Nephron progenitor cell (in vitro differentiated cells): ENCODE measurements at regions not wholly inside any gene's neighbourhood (a gene's known extent, or its start where the extent isn't known, plus 50 kb on each side); places are given as distances from the start of the nearest gene placed in this dataset.
"Not testable (repeated sequence)": the region's sequence is repeated elsewhere in the genome, so short reads cannot be mapped to it uniquely, and the experiment has no call there.

ENCODE experiments used
- DNase-seq: peaks from one replicate; pipeline ENCODE4 v3.0.0; 2021
- H3K27ac Mint-ChIP-seq: 2 replicates; pipeline ENCODE4 v1.8.0; 2021; ENCODE audit warnings: mild to moderate bottlenecking, moderate library complexity, mixed read lengths
- H3K27me3 Mint-ChIP-seq: 2 replicates; pipeline ENCODE4 v1.8.0; 2021; ENCODE audit warnings: mild to moderate bottlenecking, low read depth, mixed read lengths; ENCODE audit not compliant: poor library complexity
- H3K36me3 Mint-ChIP-seq: 2 replicates; pipeline ENCODE4 v1.8.0; 2021; ENCODE audit warnings: low read depth, mixed read lengths
- H3K4me1 Mint-ChIP-seq: 2 replicates; pipeline ENCODE4 v1.8.0; 2021; ENCODE audit warnings: mixed read lengths
- H3K4me3 Mint-ChIP-seq: 2 replicates; pipeline ENCODE4 v1.8.0; 2021; ENCODE audit warnings: mild to moderate bottlenecking, moderate library complexity, mixed read lengths
- H3K9me3 Mint-ChIP-seq: 2 replicates; pipeline ENCODE4 v1.8.0; 2021; ENCODE audit warnings: mild to moderate bottlenecking, moderate library complexity, mixed read lengths
- TF ChIP-seq, protein P1 (sequence below): fragments of 200-600 bp; sonication (generic); IDR thresholded peaks from 2 replicates; pipeline ENCODE4 v1.5.0; 2021; ENCODE audit warnings: antibody characterized with exemption

DNA sequence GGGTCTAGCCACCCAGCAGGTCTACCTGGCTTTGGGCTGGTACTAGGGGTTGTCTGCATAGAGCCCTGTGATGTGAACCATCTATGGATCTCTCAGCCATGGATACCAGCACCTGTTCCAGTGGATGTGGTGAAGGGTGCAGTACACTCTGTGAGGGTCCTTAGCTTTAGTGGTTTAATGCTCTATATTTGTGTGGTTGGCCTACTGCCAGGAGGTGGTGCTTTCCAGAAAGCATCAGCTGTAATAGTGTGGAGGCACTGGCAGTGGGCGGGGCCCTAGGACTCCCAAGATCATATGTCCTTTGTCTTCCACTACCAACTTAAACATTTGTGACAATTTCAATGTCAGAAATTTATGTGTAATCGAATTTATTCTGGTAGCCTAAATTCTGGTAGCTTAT, 1065.1 kb downstream of the RPIA start:
- not testable (repeated sequence) for H3K27ac Mint-ChIP-seq, H3K36me3 Mint-ChIP-seq, H3K4me1 Mint-ChIP-seq, DNase-seq, H3K4me3 Mint-ChIP-seq, H3K27me3 Mint-ChIP-seq
- peaks cover 76% of the 10 kb centered on the region for H3K9me3 Mint-ChIP-seq

DNA sequence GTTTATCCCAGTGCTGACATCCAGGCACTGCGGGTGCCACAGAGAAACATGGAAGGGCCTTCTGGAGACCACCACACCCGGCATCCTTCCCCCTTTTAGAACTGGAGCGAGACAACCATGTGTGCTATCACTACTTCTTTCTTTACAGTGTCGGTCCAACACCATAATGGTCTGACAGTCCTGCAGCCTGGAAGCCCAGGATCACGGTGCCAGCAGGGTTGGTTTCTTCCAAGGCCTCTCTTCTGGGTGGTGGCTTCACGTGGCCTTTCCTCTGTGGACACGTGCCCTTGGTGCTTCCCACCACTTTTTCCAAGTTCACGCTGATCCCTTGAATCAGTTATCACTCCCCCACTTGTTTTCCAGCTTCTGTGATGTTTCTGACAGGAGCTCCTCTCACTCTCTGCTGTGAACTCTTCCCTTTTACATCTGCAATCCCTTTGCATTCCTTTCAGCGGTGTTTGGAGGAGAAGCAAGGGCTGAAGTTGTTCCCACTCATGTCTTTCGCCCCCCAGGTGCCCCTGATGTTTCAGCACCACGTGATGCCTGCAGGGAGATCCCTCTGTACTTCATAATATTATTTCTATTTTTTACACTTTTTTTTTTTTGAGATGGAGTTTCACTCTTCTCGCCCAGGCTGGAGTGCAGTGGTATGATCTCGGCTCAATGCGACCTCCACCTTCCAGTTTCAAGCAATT, 1067.0 kb downstream of the RPIA start:
- H3K9me3 Mint-ChIP-seq = peaks cover 95% of the 10 kb centered on the region
- not testable (repeated sequence) for DNase-seq, H3K27me3 Mint-ChIP-seq, H3K36me3 Mint-ChIP-seq, H3K27ac Mint-ChIP-seq, H3K4me1 Mint-ChIP-seq, H3K4me3 Mint-ChIP-seq

DNA sequence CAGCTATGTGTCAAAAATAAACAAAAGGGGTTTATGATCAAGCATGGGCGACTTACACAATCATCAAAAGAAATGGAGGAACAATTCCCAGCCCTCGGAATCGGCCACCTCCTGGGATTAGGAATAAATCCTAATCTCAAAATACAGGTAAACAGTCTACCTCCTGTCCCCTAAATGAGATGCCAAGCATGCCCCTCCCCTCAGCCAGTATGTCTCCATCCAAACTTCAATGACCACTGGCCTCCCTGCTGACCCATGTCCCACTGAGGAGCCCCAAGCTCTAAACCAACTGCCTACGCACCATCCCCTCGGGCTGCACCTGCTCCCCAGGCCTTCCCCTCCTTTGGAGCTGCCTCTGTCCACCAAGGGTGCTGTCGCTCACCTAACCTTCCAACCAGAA, 1069.3 kb downstream of the RPIA start:
- not testable (repeated sequence) for H3K36me3 Mint-ChIP-seq, H3K27me3 Mint-ChIP-seq, H3K4me1 Mint-ChIP-seq, DNase-seq, H3K4me3 Mint-ChIP-seq, H3K27ac Mint-ChIP-seq
- peaks cover 97% of the 10 kb centered on the region for H3K9me3 Mint-ChIP-seq

DNA sequence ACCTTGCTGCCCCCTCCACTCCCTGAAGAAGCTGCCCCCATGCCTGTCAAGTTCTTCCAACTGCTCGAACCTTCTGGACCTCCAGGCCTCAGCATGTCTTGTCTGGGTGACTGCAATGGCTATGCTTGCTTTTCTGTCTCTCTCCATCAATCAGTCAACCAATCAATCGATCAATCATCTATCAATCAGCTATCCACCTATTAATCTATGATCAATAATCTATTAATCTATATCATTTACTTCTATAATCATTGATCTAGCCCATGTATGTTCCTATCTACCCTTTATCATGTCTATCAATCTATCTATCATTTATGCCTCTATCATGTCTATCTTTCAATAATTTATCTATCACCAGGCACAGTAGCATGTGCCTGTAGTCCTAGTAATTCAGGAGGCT, 1069.7 kb downstream of the RPIA start:
- not testable (repeated sequence) for H3K36me3 Mint-ChIP-seq, H3K27me3 Mint-ChIP-seq, H3K4me3 Mint-ChIP-seq, DNase-seq, H3K27ac Mint-ChIP-seq, H3K4me1 Mint-ChIP-seq
- H3K9me3 Mint-ChIP-seq = peaks cover 97% of the 10 kb centered on the region

DNA sequence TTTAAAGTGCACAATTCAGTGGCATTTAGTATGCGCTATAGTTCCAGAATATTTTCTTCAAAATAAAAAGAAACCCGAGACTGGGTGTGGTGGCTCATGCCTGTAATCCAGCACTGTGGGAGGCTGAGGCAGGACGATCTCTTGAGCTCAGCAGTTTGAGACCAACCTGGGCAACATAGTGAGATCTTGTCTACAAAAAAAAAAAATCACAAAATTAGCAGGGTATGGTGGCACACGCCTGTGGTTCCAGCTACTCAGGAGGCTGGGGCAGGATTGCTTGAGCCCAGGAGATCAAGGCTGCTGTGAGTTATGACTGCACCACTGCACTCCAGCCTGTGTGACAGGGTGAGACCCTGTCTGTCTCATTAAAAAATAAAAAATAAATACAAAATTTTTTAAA, 1070.4 kb downstream of the RPIA start:
- not testable (repeated sequence) for H3K36me3 Mint-ChIP-seq, H3K27me3 Mint-ChIP-seq, H3K4me1 Mint-ChIP-seq, H3K4me3 Mint-ChIP-seq, DNase-seq, H3K27ac Mint-ChIP-seq
- peaks cover 97% of the 10 kb centered on the region for H3K9me3 Mint-ChIP-seq

DNA sequence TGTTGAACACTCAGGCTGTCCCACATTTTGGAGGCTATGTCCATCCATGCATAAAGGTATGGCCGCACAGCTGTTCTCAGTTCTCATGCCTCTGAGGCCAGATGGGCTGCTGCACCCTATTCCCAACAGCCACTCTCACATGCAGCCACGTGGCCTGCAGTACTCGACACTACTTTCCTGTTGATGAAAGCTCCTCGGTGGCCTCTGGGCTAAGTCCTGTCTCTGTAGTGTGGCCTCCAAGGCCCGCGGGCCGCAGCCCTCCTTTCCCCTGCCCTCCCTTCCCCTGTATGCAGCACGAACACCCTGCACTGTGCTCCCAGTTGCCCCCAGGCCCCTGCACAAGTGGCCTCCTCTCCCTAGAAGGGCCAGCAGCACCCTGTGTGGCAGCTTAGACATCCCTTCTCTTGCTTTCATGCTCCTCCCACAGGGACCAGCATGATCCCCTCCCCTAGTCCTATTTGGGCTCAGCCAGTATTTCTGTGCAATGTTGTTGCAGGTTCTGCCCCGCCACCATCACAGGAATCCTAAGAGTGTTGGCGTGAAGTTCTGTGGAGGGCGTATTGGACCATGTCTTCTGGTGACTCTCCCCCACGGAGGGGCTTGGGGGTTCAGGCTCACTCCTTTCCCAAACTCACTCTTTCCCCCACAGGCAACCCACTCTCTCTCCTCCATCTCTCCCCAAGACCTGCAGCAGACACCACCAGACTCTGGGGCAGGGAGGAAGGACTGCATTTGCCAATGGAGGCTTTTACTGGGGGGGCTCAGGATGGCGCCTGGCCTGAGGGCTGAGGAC, 1071.2 kb downstream of the RPIA start:
- H3K27ac Mint-ChIP-seq, H3K4me1 Mint-ChIP-seq, H3K27me3 Mint-ChIP-seq, H3K4me3 Mint-ChIP-seq, H3K36me3 Mint-ChIP-seq, DNase-seq: not testable (repeated sequence)
- H3K9me3 Mint-ChIP-seq = peaks cover 98% of the 10 kb centered on the region

DNA sequence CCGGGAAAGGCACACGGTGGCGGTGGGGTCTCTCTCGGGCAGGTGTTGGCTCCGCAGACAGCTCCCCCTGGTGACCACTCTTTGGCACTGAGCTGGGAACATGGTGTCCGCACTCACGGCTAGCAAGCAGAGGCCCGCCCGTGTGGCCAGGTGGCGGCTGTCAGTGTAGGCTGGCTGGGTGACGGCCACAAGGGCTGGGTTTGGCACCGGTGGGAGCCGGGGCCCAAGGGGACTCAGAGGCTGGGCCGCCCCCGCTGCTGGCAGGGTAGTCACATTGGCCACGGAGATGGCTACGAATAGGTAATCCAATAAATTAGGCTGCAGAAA, 1071.7 kb downstream of the RPIA start:
- Mint-ChIP-seq H3K36me3 (peaks cover 6% of the 10 kb centered on the region), H3K27ac (no peak overlapping the region), H3K4me1 (no peaks in the 10 kb centered on the region), H3K27me3 (no peaks in the 10 kb centered on the region), H3K9me3 (peaks cover 96% of the 10 kb centered on the region), H3K4me3 (no peak overlapping the region)
- TF ChIP-seq, protein P1, sequence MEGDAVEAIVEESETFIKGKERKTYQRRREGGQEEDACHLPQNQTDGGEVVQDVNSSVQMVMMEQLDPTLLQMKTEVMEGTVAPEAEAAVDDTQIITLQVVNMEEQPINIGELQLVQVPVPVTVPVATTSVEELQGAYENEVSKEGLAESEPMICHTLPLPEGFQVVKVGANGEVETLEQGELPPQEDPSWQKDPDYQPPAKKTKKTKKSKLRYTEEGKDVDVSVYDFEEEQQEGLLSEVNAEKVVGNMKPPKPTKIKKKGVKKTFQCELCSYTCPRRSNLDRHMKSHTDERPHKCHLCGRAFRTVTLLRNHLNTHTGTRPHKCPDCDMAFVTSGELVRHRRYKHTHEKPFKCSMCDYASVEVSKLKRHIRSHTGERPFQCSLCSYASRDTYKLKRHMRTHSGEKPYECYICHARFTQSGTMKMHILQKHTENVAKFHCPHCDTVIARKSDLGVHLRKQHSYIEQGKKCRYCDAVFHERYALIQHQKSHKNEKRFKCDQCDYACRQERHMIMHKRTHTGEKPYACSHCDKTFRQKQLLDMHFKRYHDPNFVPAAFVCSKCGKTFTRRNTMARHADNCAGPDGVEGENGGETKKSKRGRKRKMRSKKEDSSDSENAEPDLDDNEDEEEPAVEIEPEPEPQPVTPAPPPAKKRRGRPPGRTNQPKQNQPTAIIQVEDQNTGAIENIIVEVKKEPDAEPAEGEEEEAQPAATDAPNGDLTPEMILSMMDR = no peak
- DNase-seq = no peak

DNA sequence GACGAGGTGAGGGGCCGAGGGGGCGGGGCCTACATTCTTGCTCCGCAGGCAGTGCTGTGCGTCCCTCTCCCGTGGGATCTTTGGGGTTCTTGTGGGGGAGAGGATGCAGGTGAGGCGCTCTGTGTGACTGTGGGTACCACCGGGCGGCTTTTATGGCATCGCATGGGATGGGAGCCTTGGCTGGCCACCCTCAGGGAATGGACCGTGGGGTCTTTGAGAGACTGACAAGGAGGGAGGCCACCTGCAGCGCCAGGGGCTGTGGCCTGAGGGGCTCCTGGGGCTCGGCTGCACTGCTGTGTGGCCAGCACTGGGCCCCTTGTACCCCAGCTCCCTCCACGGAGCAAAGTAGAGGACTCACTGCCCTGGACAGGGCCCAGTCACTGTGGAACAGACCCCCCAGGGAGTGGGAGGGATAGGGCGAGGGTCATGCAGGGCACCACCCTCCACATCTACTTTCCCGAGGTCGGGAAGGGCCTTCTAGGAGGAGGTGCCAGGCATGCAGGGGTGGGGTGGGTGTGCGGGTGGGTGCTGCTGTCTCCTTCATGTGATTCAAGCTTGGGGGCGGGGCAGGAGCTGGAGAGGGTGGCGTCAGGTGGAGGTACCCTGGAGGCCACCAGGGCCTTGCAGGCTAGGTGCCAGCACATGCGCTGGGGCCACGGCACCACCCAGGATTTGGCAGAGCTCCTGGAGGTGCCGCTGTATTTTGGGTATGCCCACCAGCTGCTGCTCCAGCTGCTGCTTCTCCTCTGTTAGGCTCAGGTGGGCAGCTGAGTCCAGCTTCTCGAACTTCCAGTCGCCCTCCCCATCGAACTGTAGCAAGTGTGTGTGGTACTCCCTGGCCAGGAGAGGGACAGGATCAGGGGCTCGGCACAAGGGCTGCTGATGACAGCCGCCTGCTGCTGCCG, 1072.4 kb downstream of the RPIA start:
- Mint-ChIP-seq H3K27me3 (no peaks in the 10 kb centered on the region), H3K9me3 (peaks cover 96% of the 10 kb centered on the region), H3K4me3 (no peak overlapping the region), H3K4me1 (no peaks in the 10 kb centered on the region), H3K36me3 (peaks cover 6% of the 10 kb centered on the region), H3K27ac (no peak overlapping the region)
- no peak for DNase-seq
- TF ChIP-seq, protein P1 = no peak

DNA sequence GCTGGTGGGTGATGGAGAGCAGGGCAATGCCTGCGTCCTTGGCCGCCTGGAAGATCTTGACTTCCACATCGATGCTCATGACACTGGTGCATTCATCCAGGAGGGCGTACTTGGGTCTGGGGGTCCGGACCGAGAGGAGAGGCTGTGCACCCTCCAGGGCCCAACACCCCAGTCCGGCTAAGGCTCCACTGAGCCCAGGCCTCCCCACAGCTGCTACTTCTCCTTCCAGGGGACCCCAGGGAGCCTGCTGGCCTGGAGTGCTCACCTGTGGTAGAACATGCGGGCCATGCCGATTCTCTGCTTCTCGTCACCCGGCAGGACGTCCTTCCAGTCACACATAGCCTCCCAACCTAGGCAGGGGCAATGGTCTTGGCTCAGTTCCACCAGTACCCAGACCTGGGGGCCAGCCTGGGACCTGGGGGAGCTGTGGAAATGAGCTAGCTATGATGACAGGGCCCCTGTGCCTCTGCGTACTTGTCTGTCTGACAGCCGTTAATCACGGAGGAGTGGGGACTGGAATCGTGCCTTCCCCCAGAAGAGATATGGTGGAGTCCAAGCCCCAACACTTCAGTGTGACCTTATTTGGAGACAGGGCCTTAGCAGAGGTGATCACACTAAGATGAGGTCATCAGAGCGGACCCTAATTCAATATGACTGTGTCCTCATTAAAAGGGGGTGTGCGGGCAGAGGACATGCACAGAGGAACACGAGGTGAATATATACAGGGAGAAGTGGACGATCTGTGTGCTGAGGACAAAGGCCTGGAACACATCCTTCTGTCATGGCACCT, 1073.3 kb downstream of the RPIA start:
- not testable (repeated sequence) for H3K27me3 Mint-ChIP-seq, H3K36me3 Mint-ChIP-seq, H3K4me3 Mint-ChIP-seq, H3K4me1 Mint-ChIP-seq, H3K27ac Mint-ChIP-seq, DNase-seq
- H3K9me3 Mint-ChIP-seq = peaks cover 96% of the 10 kb centered on the region

DNA sequence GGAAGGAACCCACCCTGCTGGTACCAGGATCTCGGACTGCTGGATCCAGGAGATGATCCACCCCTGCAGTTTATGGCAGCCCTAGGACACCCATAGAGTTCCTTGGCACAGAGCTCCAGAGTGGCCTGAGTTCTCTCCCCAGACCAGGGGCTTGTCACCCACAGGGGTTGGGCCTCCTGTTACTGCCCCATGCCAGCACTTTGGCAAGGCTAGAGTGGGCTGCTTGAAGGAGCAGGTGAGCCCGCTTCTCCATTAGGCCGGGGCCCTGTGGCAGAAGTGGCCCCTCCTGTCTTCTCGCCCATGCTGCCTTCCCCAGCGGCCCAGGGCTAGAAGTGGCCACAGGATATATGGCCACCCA, 1073.9 kb downstream of the RPIA start:
- H3K36me3 Mint-ChIP-seq, H3K27me3 Mint-ChIP-seq, DNase-seq, H3K4me1 Mint-ChIP-seq, H3K4me3 Mint-ChIP-seq, H3K27ac Mint-ChIP-seq: not testable (repeated sequence)
- peaks cover 96% of the 10 kb centered on the region for H3K9me3 Mint-ChIP-seq

DNA sequence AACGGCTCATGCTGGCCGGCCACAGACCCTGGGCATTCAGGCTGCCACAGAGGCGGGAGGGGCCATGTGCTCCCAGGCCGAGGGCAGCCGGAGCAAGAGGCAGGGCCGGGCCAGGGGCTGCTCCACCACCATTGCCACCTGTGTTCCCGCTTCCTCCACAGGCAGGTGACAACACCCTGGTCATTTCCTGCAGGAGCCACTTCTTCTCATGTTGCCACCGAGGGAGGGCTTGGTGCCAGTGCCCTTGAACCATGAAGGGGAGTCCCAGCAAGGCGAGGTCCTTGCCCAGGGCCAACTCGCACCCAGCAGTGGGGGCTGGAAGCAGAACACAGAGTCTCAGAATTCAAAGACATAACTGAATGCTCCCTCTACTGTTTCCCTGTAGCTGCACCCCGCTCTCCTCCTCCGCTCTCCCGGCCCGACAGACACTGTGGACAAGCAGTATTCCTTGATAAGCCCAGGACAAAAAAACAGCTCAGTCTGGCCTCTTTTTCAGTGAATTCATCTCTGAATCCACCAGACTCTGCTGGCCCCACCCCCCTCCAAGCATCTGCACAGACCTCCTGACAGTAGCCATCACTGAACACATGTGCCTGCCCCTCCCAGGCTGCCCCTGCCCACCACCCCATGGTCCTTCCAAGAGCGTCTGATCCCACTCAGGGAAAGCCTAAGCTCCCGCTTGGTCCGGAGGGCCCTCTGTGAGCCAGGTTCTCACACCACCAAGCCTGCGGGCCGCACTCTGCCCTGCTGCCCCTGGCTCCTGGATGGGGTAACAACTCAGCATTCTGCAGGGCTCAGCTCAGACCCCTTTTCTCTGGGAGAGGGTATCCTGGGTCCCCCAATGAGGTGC, 1074.9 kb downstream of the RPIA start:
- peaks cover 93% of the 10 kb centered on the region for H3K9me3 Mint-ChIP-seq
- not testable (repeated sequence) for H3K4me3 Mint-ChIP-seq, H3K36me3 Mint-ChIP-seq, H3K4me1 Mint-ChIP-seq, DNase-seq, H3K27me3 Mint-ChIP-seq, H3K27ac Mint-ChIP-seq
